GM19438 (cell line): ENCODE measurements at regions not wholly inside any gene's neighbourhood (a gene's known extent, or its start where the extent isn't known, plus 50 kb on each side); places are given as distances from the start of the nearest gene placed in this dataset.

Source experiments
- ATAC-seq: cut with Tn5 transposase; IDR thresholded peaks from one replicate; pipeline ENCODE4 v1.9.1; 2021; ENCODE audit warnings: low read depth; ENCODE audit not compliant: unreplicated experiment

DNA sequence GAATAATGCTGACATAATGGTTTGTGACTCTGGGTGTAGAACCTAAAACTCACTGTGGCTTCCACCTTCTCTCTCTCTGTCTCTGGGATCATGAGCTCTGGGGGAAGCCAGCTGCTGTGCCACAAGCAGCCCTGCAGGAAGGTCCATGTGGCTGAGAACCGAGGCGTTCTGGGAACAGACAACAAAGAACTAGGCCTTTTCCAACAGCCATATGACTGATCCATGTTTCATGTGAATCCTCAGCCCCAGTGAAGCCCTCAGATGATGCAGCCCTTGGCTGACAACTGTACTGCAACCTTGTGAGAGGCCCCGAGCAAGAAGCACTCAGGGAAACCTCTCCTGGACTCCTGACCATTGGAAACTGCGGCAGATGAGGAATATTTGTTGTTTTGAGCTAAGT, 56.6 kb downstream of the HLA-G start:
- ATAC-seq, result no peak

DNA sequence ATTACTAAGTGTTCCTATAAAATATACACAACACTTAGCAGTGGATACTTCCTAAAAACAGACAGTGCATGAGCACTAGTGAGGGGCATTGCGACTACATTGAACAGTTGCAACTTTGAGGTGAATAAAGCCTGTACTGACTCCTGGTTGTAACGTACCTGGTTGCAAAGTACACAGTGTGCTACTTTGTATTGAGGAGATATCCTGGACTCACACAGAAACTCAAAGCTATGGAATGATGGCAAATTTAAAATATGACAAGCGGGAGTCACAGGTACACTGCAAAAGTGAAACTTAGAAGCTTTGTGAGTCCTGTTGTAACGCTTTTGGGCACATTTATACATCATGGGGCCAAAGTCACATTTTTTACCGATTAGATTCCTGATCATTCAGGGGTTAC, 55.6 kb upstream of the HLA-A start:
- ATAC-seq, result no peak

DNA sequence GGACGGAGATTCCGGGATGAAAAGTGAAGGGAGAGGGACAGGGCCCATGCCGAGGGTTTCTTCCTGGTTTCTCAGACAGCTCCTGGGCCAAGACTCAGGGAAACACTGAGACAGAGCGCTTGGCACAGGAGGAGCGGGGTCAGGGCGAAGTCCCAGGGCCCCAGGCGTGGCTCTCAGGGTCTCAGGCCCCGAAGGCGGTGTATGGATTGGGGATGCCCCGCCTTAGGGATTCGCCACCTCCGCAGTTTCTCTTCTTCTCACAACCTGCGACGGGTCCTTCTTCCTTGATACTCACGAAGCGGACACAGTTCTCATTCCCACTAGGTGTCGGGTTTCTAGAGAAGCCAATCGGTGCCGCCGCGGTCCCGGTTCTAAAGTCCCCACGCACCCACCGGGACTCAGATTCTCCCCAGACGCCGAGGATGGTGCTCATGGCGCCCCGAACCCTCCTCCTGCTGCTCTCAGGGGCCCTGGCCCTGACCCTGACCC, 55.0 kb upstream of the HLA-A start:
- peak; percentile 27 for ATAC-seq

GRCh38 chr6:29887819-29888776, 54.2 kb upstream of the HLA-A start:
- peak; percentile 77 for ATAC-seq
